ENCODE measurements at regions not wholly inside any gene's neighbourhood (a gene's known extent, or its start where the extent isn't known, plus 50 kb on each side); places are given as distances from the start of the nearest gene placed in this dataset.

DNA sequence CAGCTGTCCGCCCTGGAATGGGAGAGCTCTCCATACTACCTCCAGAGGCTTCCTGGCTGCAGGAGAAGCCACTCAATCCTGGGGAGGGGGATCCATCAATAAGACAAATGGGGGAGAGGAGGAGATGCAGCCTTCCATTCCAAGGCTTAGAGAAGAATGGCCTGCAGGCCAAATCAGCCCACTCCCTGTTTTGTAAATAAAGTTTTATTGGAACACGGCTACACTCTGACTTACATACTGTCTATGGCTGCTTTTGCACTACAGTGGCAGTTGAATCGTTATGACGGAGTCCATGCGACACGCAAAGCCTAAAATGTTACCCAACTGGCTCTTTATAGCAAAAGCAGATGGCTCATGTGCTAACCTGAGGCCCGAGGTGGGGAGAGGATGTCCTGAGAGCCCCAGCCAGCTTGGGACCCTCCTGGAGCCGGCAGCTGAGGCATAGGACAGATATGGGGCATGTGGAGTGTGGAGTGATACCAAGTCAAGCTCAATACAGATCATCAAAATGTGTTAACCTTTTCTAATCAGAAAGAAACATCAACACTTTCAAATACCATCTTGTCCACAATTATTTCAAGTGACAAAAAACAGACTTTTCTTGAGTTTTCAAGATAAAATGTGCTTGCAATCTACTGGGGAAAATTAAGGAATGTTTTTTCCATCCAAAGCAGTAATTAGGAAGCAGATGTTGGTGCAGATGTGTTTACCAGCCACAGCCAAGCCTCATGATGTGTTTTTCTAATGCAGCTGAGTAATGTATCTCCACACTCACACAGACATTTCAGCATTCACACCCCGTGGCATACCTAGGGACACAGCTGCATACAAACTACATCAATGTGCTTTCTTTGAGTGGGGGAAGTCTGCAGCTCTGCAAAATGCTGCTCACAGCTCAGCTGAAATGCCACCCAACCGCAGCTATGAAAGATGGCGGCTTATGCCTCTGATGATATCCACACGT is 181.6 kb downstream of the SHANK2 start:
- DNase-seq = no peak

DNA sequence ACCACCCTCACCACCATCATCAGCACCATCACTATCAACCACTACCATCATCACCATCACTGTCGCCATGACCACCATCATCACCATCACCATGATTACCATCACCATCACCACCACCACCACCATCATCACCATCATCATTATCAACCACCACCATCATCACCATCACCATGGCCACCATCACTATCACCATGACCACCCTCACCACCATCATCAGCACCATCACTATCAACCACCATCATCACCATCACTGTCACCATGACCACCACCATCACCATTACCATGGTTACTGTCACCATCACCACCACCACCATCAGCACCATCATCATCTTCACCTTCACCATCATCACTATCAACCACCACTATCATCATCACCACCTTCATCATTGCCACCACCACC is 183.4 kb downstream of the SHANK2 start:
- DNase-seq = no peak

DNA sequence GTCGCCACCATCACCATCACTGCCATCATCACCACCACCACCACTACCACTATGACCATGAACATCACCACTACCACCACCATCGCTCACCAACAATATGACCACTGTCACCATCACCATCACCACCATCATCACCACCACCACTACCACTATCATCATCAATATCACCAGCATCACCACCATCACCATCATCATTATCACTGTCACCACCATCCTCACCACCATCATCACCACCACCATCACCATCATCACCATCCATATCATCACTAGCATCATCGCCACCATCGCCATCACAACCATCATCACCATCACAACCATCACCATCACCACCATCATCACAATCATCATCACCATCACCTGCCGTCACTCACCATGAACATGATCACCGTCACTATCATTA is 184.6 kb downstream of the SHANK2 start:
- DNase-seq = no peak

DNA sequence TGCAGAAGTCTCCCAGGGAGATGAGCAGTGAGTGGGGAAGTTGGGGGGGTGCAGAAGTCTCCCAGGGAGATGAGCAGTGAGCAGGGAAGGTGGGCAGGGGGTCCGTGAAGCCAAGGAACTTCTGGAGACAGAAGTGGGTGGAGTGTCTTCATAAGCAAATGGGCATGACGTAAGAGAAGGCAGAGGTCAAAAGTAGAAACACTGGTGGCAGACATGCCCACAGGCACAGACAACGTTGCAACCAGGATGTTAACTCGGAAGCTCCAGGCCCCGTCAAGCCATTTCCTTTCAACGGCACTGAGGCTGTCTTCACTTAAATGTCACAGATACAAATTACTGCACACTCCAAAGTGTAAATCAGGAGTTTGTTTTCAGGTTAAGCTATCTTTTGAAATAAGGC is 186.1 kb downstream of the SHANK2 start:
- DNase-seq = no peak

DNA sequence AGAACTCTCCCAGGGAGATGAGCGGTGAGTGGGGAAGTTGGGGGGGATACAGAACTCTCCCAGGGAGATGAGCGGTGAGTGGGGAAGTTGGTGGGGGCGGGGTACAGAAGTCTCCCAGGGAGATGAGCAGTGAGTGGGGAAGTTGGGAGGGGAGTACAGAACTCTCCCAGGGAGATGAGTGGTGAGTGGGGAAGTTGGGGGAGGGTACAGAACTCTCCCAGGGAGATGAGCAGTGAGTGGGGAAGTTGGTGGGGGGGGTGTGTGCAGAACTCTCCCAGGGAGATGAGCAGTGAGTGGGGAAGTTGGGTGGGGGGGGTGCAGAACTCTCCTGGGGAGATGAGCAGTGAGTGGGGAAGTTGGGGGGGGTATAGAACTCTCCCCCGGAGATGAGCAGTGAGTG is 186.5 kb downstream of the SHANK2 start:
- DNase-seq = no peak

DNA sequence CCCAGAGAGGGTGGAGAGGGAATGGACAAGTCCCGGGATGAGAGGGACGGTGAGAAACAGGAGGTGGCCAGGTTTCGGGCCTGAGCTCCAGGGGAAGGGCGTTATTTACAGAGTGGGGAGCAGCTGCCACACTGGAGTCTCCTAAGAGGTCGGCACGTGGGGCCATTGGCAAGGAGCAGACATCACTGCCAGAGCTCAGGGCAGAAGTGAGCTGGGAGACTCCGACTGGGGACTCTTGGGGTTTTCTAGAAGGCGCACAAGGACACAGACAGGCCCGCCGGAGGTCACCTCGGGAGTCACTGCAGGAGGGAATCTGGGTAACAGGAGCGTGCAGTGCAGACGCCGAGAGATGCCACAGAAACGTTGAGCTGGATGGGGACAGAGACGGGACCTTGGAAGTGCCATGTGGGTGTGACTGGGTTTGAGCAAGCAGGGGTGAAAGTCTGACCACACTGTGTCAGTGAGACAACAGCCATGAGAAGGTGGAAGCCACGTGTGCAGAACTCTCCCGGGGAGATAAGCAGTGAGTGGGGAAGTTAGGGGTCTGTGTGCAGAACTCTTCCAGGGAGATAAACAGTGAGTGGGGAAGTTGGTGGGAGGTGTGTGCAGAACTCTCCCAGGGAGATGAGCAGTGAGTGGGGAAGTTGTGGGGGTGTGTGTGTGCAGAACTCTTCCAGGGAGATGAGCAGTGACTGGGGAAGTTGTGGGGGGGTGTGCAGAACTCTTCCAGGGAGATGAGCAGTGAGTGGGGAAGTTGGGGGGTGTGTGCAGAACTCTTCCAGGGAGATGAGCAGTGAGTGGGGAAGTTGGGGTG is 187.5 kb downstream of the SHANK2 start:
- DNase-seq = no peak

DNA sequence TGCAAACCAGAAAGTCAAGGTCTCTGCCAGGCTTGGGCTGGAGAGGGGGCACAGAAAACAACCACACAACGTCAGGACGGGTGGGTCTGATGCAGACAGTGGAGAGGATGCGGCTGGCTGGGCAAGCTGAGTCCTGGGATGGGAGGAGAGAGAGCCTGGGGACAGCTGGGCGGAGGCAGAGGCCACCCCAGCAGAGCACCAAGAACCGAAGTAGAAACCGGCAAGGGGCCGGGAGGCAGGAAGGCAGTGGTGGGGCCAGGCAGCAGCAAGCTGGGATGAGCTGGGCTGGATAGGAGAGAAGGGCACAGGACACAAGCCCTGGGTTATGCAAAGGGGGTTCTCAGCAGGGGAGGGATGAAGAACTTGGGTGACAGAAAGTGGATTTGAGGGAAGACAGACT is 188.2 kb downstream of the SHANK2 start:
- DNase-seq = no peak

DNA sequence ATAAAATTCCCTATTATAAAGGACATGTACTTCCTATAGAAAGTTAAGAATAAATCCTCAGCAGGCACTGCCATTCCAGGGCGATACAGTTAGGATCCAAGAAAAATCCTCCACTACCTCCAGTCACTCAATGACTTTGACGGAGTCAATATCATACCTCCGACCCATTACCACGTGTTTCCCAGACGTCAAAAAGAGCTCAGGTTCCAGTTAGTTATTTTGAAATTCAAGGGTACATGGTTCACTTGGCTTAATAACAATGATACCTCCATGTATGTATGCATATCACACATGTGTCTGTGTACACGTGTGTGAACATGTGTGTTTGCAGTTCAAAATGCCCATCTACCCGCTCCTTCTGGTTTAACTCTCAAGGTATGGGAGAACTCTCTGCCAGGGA is 189.2 kb downstream of the SHANK2 start:
- DNase-seq = no peak

DNA sequence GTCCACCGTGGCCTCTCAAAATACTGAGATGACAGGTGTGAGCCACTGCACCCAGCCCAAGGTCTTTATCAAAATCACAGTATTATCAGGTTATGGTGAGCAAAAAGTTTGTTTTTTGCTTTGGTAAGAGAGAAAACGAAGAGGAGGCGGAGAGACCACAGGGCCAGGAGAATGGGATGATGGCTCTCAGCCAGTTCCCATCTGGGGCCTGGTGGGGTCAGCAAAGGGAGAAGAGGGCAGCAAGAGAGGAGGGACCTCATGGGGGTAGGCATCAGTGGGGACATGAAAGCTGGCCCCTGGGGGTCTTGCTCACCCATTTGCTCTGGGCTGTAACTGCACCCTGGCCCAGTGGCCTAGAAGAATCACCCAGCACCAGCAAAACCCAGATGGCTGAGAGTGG is 190.2 kb downstream of the SHANK2 start:
- no peak for DNase-seq

DNA sequence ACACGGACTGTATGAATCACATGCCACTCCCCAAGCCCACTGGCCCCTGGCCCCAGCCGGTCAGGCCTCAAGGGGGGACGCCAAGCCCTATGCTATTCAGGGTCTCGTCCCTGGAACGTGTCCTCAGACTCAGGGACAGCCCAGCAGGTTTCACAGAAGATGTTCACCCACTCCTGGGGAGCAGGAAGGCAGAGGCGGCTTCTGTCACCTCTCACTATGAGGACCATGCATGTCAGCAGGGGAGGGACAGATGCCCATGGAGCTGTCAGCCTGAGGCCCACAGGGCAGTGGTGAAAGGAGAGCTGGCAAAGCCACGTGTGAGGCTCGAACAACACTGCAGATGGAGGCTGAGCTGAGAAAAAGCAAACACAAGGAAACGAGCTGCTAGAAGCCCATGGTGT is 192.0 kb downstream of the SHANK2 start:
- DNase-seq = no peak

DNA sequence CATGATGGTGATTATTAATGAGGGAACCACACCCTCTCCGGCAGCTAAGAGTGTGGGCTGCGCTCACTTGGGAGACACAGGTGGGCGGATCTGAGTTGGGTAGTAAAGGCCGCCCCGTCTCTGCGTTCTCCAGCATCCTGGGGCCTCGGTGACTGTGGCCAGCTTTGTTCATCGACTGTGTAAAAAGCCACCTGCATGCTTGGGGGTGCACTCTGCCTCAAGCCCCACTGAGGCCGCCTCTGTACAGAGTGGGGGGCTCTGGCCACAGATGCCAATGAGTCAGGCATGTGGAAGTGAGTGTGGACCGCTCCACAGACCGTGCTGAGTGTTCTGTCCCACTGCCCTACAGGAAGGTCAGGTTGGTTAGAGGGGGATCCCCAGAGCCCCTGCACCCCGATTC is 192.7 kb downstream of the SHANK2 start:
- no peak for DNase-seq

DNA sequence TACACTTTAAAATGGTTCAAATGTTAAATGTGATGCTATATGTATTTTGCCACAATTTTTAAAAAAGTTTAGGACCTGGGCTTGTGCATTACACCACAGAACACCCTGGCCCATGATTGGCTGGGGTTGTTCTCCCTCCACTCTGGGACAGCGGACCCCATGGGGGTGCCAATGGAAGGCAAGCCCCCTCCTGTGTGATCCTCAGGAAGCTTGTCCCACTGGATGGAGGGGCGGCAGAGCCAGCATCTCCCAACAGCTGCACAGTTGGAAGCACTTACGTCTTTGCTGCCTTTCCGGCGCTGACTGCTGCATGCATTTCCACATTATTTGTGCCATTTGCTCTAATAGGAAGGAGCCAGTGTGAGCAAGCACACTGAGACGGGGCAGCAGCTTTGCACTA is 196.5 kb downstream of the SHANK2 start:
- DNase-seq = no peak
